ENCODE measurements at regions not wholly inside any gene's neighbourhood (a gene's known extent, or its start where the extent isn't known, plus 50 kb on each side); places are given as distances from the start of the nearest gene placed in this dataset.

- TF ChIP-seq EP300 (IDR thresholded peaks at IDR 0.05; ENCODE audit: low read length): no peak
- TF ChIP-seq MYC (IDR thresholded peaks at IDR 0.05; ENCODE audit: low read depth, low read length): no peak
- no peak for TF ChIP-seq MYC (CRISPR knock-in tag; IDR thresholded peaks at IDR 0.05; ENCODE audit: borderline replicate concordance, low read depth)
- TF ChIP-seq TBL1XR1 (IDR thresholded peaks at IDR 0.05; ENCODE audit: low read length in 2 of 2): no peak
- no peak for TF ChIP-seq NFRKB (IDR thresholded peaks at IDR 0.05; ENCODE audit: low read depth)
- TF ChIP-seq ZNF143 (CRISPR knock-in tag; IDR thresholded peaks at IDR 0.05): no peak
- TF ChIP-seq ZNF445 (CRISPR knock-in tag; IDR thresholded peaks at IDR 0.05; ENCODE audit: low read depth): no peak
- TF ChIP-seq LARP7 (IDR thresholded peaks at IDR 0.05): no peak
- no peak for TF ChIP-seq CEBPB (tag; IDR thresholded peaks at IDR 0.05)
- TF ChIP-seq GMEB1 (CRISPR knock-in tag; IDR thresholded peaks at IDR 0.05): no peak
- no peak for TF ChIP-seq CHD1 (IDR thresholded peaks at IDR 0.05; ENCODE audit: low read length)
- TF ChIP-seq E2F8 (IDR thresholded peaks at IDR 0.05; ENCODE audit: low read depth, partially characterized antibody): no peak
- no peak for TF ChIP-seq ZNF324 (CRISPR knock-in tag; IDR thresholded peaks at IDR 0.05)
Observed at GRCh38 chr11:104338186-104338585, 174.2 kb upstream of the PDGFD start.

Measured in K562 (cell line).